ENCODE measurements at regions not wholly inside any gene's neighbourhood (a gene's known extent, or its start where the extent isn't known, plus 50 kb on each side); places are given as distances from the start of the nearest gene placed in this dataset.

GRCh38 chr3:127483902-127484591 lies 106.5 kb downstream of the TPRA1 start:
- no peak for DNase-seq (ENCODE audit: low read depth in 2 of 2)

- no peak for DNase-seq (ENCODE audit: low read depth in 2 of 2)
These were observed 107.4 kb downstream of the TPRA1 start for GRCh38 chr3:127483005-127483641.

DNA sequence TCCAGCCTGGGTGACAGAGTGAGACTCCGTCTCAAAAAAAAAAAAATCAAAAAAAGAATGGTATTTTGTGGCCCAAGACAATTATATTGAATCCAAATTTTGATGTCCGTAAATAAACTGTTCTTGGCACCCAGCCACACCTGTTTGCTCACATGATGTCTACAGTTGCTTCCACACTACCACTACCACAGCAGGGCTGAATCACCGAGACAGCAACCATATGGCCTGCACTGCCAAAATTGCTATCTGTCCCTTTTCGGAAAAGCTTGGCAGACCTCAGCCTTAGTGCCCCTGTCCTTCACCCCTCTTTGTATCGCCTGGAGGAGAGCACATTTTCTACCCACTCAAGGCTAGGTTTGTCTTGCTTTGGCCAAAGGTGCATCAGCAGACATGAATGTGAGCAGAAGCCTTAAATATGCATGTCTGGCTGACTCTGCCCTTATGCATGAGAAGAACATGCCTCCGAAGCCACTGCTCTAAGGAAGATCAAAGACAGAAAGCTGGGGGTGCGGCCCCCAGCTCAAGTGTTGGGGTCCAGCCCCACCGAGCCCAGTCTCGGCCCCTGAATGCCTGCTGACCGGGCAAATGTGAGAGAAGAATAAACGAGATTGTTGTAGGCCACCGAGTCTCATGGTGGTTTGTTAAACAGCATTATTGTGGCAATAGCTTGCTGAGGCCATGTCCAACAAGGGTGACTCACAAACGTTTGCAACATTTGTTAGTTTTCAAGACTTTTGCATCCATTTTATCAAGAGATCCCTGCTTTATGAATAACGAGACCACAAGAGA lies 108.1 kb downstream of the TPRA1 start:
- DNase-seq (ENCODE audit: low read depth in 2 of 2), result no peak

DNA sequence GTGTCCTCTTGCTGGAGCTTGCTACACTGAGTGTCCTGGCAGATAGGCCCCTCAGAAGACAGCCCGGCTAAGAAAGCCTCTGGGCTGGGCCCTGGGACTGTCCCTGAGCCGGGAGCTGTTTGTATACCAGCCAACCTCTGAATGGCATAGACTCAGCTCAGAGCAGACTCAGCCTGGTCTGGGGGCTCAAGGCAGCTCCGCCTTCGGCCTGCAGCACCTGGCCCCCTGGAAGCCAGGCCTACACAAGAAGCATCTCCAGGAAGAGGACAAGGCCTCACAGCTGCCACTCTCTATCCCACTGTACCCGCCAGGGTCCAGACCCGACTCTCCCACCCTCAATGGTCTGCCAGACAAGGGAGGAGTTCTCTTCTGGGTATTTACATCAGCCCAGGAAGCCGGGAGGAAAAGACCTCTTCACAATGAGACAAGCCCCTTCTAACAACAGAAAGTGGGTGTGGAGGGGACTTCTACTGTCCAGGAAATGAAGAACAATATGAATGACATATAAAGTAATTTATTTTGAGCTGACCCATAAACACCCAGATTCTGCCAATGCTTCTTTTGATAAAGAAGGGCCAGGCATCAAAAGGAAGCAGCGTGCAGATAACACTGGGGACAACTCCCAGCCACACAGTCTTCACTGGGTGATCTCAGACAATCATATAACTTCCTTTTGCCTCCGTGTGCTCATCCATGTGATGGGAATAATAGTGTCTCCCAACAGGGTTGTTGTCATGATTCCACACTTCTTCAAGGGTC lies 110.2 kb downstream of the TPRA1 start:
- no peak for DNase-seq (ENCODE audit: low read depth in 2 of 2)

DNA sequence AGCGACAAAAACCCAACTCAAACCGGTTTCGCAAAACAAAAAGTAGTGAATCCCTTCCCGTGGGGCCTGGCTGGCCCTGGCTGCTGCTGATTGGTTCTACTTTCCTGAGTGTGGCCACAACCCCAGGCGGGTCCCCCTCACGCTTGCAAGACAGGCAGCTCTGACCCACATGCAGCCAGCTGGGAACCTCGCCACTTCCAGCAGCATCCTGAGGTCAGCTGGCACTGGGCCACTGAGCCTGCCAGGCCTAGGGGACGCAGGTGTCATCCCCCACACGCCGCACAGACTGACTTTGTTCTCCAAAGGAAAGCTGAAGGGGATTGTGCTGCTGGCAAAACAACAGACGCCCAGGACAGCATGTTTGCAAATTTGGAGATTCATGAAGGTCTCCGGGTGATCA lies 111.1 kb downstream of the TPRA1 start:
- no peak for DNase-seq (ENCODE audit: low read depth in 2 of 2)

DNA sequence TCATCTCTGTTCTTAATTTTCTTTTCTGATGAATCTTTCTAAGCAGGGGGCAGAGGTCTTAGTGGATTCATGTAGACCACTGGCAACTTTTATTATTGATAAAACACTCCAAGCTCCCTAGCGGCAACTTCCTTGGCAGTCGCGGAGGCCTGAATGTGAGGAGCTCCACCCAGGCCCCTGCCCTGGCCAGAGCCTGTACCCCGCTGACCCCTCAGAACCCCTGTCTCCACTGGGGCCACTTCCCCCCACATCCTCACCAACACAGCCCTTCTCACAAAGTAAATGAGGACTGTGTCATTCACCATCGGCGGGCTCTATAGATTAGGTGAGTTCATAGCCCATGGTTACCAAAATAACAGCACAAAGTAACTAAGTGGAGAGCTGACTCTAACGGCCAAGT lies 111.6 kb downstream of the TPRA1 start:
- DNase-seq (ENCODE audit: low read depth in 2 of 2), result no peak

DNA sequence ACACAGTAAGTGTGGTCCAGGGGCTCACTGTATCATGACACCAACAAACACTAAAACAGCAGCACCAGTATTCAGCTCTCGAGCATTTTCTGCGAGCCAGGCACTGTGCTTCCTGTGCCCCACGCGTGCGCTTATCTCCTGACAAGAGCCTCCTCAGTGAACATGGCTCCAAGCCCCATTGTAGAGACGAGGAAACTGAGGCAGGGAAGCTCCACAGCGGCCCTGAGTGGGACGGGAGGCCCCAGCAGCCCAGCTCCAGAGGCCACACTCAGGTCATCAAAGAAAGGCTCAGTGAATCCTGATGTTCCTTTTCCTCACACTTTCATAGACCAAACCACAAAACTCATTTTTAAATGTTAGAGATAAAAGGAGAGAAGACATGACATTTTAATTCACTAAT lies 113.1 kb downstream of the TPRA1 start:
- no peak for DNase-seq (ENCODE audit: low read depth in 2 of 2)

DNA sequence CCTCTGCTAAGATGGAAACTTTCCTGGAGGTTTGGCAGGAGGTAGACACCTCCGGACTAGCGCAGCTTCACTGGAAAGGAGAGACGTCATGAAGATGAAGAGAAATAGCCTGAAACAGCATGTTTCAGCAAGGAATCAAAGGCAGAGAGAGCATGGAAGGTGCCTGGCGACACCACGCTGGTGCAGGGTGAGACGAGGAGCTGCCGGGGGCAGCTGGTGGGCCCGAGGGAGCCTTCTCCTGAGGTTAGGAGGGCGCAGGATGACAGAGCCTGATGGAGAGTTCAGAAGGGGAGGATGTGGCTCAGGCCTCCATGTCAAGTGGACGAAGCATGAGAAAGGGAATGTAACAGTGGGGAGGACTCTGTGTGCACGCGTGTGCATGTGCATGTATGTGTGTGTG lies 113.6 kb downstream of the TPRA1 start:
- DNase-seq (ENCODE audit: low read depth in 2 of 2), result no peak

DNA sequence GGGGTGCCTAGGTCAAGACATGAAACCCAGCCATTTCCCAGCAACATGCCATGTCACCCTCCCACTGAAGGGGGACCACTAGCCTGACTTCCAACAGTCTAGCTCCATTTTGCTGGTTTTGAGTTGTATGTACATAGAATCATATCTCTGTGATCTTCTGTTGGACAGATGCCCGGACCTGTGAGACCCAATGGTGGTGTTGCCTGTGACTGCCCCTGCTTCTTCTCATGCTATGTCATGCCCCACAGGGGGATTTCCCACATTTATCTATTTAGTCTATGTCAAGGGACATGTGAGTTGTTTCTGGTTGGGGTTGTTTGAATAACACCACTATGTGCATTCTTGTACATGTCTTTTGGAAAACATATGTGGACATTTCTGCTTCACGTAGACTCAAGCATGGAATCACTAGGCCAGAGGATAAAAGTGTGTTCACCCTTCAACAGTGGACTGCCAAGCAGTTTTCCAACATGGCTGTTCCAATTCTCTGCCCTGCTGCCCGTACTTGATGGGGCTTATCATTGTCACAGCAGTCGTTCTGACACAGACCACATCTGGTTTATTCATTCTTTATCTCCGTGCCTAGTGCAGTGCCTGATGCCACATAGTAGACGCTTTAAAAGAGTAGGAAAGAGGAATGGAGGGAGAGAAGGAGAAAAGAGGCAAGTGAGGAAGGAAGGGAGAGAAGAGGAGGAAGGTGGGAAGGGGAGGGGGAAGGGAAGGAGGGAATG lies 114.4 kb downstream of the TPRA1 start:
- no peak for DNase-seq (ENCODE audit: low read depth in 2 of 2)

DNA sequence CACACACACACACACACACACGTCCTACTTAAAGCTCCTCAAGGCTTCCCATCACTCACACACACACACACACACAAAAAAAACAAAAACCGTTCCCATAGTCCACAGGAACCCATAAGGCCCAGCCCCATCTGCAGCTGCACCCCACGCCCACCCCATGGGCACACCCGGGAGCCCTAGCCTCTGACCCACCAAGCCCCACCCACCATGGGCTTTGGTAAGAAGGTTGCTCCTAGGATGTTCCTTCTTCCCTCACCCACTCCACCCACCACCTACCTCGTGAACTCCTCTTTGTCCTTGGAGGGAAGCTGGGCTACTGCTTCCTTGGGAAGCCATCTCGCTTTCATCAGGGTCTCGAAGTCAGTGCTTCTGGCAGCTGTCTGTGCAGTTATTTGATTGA lies 115.1 kb downstream of the TPRA1 start:
- DNase-seq (ENCODE audit: low read depth in 2 of 2), result no peak

DNA sequence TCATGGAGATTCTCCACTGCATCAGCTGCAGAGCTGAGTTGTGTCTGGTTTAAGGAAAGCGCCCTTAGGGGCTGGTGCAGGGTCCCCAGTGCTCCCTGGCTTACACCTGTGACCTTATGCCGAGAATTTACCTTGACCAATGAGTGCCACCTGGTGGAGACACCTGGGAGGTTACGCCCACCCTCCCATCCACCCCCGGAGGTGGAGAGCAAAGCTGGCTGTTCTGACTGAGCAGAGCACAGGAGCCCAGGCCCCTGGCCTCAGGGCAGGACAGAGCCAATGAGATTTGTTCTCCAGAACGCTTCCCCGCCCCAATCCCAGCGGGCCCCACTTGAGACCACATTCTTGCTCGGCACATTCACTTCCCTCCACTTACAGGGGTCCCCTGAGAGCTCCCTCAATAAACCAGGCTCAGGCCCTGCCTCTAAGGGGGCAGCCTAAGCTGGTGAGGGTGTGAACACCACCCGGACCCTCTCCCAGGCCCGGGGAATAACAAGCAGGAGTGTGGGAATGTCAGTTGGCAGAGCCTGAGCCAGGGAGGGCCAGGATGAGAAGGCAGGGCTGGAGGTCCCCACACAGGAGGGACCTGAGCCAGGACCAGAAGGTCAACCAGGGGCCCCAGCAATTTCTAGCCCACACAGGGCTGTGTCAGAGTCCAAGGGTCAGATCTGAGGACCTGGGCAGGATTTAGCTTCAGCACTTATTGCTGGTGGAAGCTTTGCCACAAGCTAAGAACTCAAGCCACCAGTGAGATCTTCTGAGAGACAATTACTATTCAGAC lies 117.1 kb downstream of the TPRA1 start:
- no peak for DNase-seq (ENCODE audit: low read depth in 2 of 2)

DNA sequence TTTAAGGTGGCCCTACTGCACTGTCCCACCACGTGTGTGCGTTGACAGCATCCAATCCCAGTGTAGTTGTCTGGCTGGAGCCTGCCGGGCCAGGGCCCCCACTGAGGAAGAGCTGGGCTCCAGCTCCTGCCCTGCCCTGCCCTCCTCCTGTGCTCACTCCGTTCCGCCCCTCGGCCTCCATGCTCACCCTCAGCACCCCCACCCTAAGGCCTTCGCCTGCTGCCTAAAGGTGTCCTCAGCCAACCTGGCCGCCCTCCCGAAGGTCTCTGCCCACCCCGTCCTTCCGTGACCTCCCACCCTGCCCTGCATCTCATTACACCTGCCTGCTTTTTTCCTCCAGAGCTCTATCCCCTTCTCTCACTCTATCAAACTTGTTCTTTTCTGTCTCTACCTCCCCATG lies 118.0 kb downstream of the TPRA1 start:
- DNase-seq (ENCODE audit: low read depth in 2 of 2), result no peak

DNA sequence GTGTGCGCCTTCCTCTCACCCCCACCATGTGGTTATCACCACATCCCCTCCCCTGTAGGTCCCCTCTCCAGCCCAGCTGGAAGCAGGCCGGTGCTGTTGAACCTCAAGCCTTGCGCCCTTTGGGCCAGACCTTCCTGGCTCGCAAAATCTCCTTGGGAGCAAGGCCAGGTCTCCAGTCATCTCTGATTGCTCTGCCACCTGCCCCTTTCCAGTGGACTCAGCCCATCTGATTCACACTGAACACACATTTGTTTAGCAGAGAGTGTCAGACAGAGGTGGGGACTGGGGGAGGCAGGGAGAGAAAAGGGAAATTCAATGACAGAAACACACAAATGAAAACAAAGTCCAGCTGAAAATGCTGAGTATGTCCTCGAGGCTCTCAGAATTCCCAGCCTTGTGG lies 119.4 kb downstream of the TPRA1 start:
- no peak for DNase-seq (ENCODE audit: low read depth in 2 of 2)

- DNase-seq (ENCODE audit: low read depth in 2 of 2), result no peak
These were observed 120.8 kb downstream of the TPRA1 start for GRCh38 chr3:127469760-127470159.

DNA sequence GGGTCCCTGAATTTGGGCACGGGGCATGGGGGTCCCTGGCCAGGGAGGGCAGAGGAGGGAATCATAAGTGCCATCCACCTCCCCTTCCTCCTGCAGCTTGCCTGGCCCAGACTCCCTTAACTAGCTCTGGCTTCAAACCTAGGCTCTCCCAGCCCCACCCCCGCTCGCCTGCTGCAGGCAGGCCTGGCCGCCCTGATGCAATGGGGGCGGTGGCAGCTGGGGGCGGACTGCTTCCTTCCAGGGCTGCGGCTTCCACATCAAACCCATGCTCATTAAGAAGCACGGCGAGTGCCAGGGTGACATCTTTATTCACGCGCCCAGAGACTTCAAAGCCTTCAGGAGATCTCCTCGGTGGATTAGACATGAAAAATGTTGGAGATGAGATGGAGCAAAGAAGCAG lies 123.1 kb downstream of the TPRA1 start:
- no peak for DNase-seq (ENCODE audit: low read depth in 2 of 2)

GRCh38 chr3:127464642-127465041 lies 125.9 kb downstream of the TPRA1 start:
- no peak for DNase-seq (ENCODE audit: low read depth in 2 of 2)

DNA sequence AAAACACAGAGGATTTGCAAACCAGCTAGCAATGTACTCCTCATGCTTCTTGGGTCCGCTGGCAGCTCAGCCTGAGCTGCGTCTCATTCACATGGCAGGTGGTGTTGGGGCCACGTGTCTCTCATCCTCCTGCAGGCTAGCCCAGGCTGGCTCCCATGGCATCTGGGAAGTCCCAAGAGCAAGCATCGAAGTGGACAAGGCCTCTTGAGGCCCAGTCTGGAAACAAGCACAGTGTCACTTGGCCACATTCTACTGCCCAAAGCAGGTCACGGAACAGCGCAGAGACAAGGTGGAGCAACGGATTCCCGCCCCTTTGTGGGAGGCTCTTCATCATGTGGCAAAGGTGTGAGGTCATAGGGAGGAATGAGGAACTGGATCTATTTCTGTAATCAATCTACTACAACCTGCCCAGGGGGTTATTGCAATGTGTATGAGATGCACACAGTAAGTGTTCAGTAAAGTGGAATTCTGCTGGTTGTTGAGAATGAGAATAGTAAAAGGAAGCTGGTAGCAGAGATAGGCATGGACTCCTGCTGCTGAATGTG lies 128.3 kb downstream of the TPRA1 start:
- DNase-seq (ENCODE audit: low read depth in 2 of 2), result no peak

DNA sequence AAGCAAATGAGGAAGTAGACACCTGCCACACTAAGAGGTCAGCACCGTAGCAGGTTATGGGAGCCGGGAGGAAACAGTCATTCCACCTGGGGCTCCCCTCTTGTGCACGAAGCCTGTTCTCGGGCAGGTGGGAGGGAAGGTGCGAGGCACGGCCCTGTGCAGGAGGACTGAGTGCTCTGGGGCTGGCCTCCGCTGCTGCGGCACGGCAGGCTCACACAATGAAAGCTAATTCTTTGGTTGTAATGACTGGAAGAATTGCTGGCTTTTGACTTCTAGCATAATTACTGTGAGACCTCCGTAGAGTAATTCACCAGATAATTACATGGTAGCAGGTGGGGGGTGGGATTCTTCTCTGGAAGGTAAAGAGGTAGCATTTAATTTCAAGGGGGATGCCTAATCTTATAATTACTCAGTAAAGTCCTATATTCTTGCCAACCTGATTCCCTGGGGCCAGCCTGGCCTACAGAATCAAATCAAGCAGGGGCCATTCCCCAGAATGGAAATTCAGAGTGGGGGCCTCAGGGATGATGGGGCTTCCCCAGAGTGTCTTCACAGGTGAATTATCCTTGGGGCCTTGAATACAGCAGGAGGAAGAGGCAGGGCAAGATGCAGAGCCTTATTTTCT lies 129.1 kb downstream of the TPRA1 start:
- no peak for DNase-seq (ENCODE audit: low read depth in 2 of 2)

DNA sequence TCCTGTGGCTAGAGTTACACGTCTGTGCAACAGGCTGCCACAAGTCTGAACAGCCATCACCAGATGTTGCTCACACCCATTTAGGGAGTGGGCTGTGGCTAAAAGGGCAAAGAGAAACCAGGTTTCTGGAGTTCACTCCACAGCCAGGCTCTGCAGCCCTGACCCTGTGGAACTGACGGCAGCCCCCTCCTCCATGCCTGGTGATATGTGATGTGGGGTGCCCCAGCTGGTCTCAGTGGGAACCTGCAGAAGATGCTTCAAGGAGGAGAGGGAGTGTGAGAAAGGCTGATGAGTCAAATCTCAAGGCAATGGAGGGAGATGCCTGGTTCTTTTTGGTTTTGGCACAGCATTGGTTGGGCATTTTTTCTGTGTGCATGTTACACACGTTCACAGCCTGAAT lies 130.6 kb downstream of the TPRA1 start:
- DNase-seq (ENCODE audit: low read depth in 2 of 2), result no peak

Measured in fibroblast of skin of left biceps (primary cell).